Karpas-422 (cell line): ENCODE measurements at regions not wholly inside any gene's neighbourhood (a gene's known extent, or its start where the extent isn't known, plus 50 kb on each side); places are given as distances from the start of the nearest gene placed in this dataset. TPM values are rescaled to one million over a fixed set of nuclear protein-coding genes. Genes with fewer than 3 reads are reported as not detected.

Source experiments
- DNase-seq: peaks from one replicate; pipeline ENCODE4 v3.0.0-alpha.2; 2015
- H2AFZ ChIP-seq: fragments of 200-600 bp; sonication (generic); 2 replicates; pipeline ENCODE4 v1.6.1; 2014; ENCODE audit warnings: antibody characterized with exemption, low read length, mixed read lengths
- H3K27ac ChIP-seq: fragments of 200-600 bp; sonication (generic); 2 replicates; pipeline ENCODE4 v1.5.1; 2014; ENCODE audit warnings: mild to moderate bottlenecking, low read length, moderate library complexity
- H3K27me3 ChIP-seq: fragments of 200-600 bp; sonication (generic); 2 replicates; pipeline ENCODE4 v1.6.1; 2014; ENCODE audit warnings: low read length, mixed read lengths
- H3K36me3 ChIP-seq: fragments of 200-600 bp; sonication (generic); 2 replicates; pipeline ENCODE4 v1.6.1; 2014; ENCODE audit warnings: low read length, mixed read lengths; ENCODE audit not compliant: insufficient read depth
- H3K4me1 ChIP-seq: fragments of 200-600 bp; sonication (generic); 2 replicates; pipeline ENCODE4 v1.6.1; 2014; ENCODE audit warnings: mild to moderate bottlenecking, low read length, mixed read lengths
- H3K4me2 ChIP-seq: fragments of 200-600 bp; sonication (generic); 2 replicates; pipeline ENCODE4 v1.6.1; 2014; ENCODE audit warnings: low read length, low read depth, mild to moderate bottlenecking; ENCODE audit not compliant: poor library complexity, severe bottlenecking
- H3K4me3 ChIP-seq: fragments of 200-600 bp; sonication (generic); 2 replicates; pipeline ENCODE4 v1.5.1; 2014; ENCODE audit warnings: mild to moderate bottlenecking, antibody characterized with exemption, low read length, mixed read lengths
- H3K79me2 ChIP-seq: fragments of 200-600 bp; sonication (generic); 2 replicates; pipeline ENCODE4 v1.6.1; 2014; ENCODE audit warnings: mild to moderate bottlenecking, low read length, mixed read lengths
- H3K9ac ChIP-seq: fragments of 200-600 bp; sonication (generic); 2 replicates; pipeline ENCODE4 v1.6.0; 2014; ENCODE audit warnings: low read length
- H3K9me2 ChIP-seq: fragments of 200-600 bp; sonication (generic), shearing (Covaris generic); replicated peaks from 2 replicates; pipeline ENCODE4 v1.6.0; 2014; ENCODE audit warnings: mild to moderate bottlenecking, low read length, moderate library complexity; ENCODE audit not compliant: insufficient read depth
- H3K9me3 ChIP-seq: fragments of 300-700, 200-600 bp; sonication (generic); 2 replicates; pipeline ENCODE4 v1.6.1; 2014; ENCODE audit warnings: low read length, mixed read lengths
- H4K20me1 ChIP-seq: fragments of 200-600 bp; sonication (generic); 2 replicates; pipeline ENCODE4 v1.6.1; 2014; ENCODE audit warnings: mild to moderate bottlenecking, antibody characterized with exemption, low read length, low read depth; ENCODE audit not compliant: insufficient read depth
- small RNA-seq: library from RNA; depleted of rRNA; stranded (forward); fragments of <200 nt; gene quantifications from one replicate; pipeline ENCODE3, GENCODE V24; 2014

DNA sequence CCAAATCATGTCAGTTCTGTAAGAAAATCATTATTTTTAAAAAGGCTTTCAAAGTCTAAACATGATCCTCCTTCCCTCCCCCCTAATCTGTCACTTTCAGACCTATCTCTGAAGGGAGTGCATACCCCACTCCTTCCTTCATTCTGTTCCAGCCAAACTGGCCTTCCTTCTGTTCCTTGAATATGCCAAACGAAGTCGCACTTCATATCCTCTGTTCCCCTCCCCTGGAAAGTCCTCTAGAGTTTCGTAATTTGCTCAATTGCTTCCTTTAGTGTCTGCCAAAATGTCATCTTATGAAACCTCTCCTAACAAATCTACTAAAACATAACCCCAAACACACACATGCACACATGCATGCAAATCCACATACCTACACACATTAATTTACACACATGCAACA lies 69.5 kb upstream of the TUSC7 start:
- DNase-seq = no peak
- H3K27ac ChIP-seq = no peak overlapping the region
- 0 out of 2 replicates have a peak, but pooled peaks cover 3% of the 10 kb centered on the region for H3K9me2 ChIP-seq
- H3K79me2 ChIP-seq = no peaks in the 10 kb centered on the region
- no peak overlapping the region for H3K9ac ChIP-seq
- H3K4me2 ChIP-seq = no peak overlapping the region
- H3K9me3 ChIP-seq = no peaks in the 10 kb centered on the region
- H2AFZ ChIP-seq = no peak overlapping the region
- no peaks in the 10 kb centered on the region for H3K27me3 ChIP-seq
- no peaks in the 10 kb centered on the region for H4K20me1 ChIP-seq
- H3K36me3 ChIP-seq = no peaks in the 10 kb centered on the region
- no peaks in the 10 kb centered on the region for H3K4me1 ChIP-seq
- H3K4me3 ChIP-seq = no peak overlapping the region

DNA sequence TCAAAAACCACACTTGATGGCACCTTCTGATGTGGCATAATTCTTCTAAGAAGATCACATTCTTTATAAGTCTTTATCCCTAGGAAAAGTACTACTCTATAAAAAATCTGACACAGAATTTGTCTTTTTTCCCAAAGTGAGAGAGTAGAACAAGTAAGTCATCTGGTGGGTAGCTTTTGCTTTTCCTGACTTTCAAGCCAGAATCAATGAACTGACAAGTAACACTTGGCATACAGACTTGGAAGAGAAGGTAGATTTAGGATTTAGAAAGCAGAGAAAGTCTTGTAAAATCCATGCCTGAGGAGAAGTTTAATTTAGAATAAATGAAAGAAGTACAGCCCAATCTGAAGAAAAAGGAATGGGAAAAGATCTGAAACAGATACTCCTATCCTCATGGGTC lies 66.6 kb upstream of the TUSC7 start:
- no peak for DNase-seq
- Histone ChIP-seq H3K27ac (no peak overlapping the region), H3K27me3 (no peaks in the 10 kb centered on the region), H3K4me1 (no peaks in the 10 kb centered on the region), H3K79me2 (no peaks in the 10 kb centered on the region), H3K9me2 (0 out of 2 replicates have a peak, but pooled peaks cover 3% of the 10 kb centered on the region), H4K20me1 (no peaks in the 10 kb centered on the region), H3K9ac (no peak overlapping the region), H2AFZ (no peak overlapping the region), H3K9me3 (no peaks in the 10 kb centered on the region), H3K4me2 (no peak overlapping the region), H3K36me3 (no peaks in the 10 kb centered on the region), H3K4me3 (no peak overlapping the region)

DNA sequence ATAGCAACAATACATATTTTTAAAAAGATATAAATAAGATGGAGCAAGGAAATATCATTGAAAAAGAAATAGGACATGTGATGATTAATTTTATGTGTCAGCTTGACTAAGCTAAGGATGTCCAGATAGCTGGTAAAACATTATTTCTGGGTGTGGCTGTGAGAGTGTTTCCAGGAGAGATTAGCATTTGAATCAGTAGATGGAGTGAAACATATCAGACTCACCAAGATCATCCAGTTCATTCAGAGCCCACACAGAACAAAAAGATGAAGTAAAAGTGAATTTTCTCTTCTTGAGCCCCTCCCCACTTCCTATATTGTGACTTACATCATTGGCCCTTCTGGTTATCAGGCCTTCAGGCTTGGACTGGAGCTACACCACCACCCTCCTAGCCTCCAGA lies 61.6 kb upstream of the TUSC7 start:
- no peak overlapping the region for H3K4me3 ChIP-seq
- no peaks in the 10 kb centered on the region for H3K4me1 ChIP-seq
- H3K9ac ChIP-seq = no peak overlapping the region
- H3K36me3 ChIP-seq = no peaks in the 10 kb centered on the region
- no peaks in the 10 kb centered on the region for H3K27me3 ChIP-seq
- H3K27ac ChIP-seq = no peak overlapping the region
- H4K20me1 ChIP-seq = no peaks in the 10 kb centered on the region
- H3K79me2 ChIP-seq = no peaks in the 10 kb centered on the region
- no peak for DNase-seq
- no peaks in the 10 kb centered on the region for H3K9me2 ChIP-seq
- H3K9me3 ChIP-seq = no peaks in the 10 kb centered on the region
- no peak overlapping the region for H2AFZ ChIP-seq
- no peak overlapping the region for H3K4me2 ChIP-seq

Small RNA genes in the stretch of these regions (small RNA-seq; reads per million reads assigned to genes)
- gene RN7SL582P = not detected
